ENCODE measurements at regions not wholly inside any gene's neighbourhood (a gene's known extent, or its start where the extent isn't known, plus 50 kb on each side); places are given as distances from the start of the nearest gene placed in this dataset.
A peak's percentile ranks its signal among the peaks of the same experiment; 100 is the strongest.

DNA sequence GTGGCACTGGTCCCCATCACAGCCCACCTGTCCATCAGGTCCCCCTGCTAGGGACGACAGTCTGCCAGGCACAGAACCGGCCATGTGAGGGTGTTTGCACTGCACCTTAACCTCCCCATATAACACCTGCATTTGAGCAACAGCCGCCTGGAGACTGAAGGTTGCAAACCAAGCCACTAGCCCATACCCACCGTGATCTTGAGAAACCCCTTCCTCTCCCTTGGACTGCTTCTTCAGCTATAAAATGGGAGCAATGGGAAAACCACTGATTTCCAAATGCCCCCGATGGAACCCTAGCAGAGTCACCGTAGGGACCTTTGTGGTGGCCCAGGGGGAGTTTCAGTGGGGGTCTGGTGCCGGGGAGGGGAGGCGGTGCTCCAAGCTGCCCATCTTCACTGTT lies 120.1 kb downstream of the NPTX2 start:
- WGBS, 2 donors = 76 to 86% methylated on average over 8 of the region's 8 CpGs

DNA sequence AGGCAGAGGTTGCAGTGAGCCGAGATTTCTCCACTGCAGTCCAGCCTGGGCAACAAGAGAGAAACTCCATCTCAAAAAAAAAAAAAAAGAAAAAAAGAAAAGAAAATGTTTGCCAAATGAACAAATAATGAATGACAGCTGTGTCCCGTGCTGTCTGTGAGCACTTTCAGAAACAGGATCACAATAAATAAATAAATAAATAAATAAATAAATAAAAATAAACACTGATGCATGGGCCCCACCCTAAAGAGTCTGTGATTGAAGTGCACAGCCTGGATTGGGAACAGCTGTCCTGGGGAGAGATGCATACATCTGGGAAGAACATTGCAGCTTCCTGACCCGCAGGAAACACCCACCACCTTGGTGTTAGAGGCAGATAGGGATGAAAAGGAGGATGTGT lies 123.6 kb downstream of the NPTX2 start:
- DNase-seq = no peak
- no peaks in the 10 kb centered on the region for H3K27me3 ChIP-seq

More for the DNA sequence above, 120.1 kb downstream of the NPTX2 start:
- H3K36me3 ChIP-seq = no peaks in the 10 kb centered on the region
- no peak overlapping the region for H3K27ac ChIP-seq
- no peak for ATAC-seq (ENCODE audit: low FRiP score in 2 of 2)
- TF ChIP-seq, protein P1, sequence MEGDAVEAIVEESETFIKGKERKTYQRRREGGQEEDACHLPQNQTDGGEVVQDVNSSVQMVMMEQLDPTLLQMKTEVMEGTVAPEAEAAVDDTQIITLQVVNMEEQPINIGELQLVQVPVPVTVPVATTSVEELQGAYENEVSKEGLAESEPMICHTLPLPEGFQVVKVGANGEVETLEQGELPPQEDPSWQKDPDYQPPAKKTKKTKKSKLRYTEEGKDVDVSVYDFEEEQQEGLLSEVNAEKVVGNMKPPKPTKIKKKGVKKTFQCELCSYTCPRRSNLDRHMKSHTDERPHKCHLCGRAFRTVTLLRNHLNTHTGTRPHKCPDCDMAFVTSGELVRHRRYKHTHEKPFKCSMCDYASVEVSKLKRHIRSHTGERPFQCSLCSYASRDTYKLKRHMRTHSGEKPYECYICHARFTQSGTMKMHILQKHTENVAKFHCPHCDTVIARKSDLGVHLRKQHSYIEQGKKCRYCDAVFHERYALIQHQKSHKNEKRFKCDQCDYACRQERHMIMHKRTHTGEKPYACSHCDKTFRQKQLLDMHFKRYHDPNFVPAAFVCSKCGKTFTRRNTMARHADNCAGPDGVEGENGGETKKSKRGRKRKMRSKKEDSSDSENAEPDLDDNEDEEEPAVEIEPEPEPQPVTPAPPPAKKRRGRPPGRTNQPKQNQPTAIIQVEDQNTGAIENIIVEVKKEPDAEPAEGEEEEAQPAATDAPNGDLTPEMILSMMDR (IDR thresholded peaks at IDR 0.05) = no peak
- TF ChIP-seq POLR2A (IDR thresholded peaks at IDR 0.05) (no peak), EP300 (IDR thresholded peaks at IDR 0.05) (no peak), POLR2AphosphoS5 (IDR thresholded peaks at IDR 0.05) (no peak)
- no peaks in the 10 kb centered on the region for H3K4me1 ChIP-seq
- no peak overlapping the region for H3K4me3 ChIP-seq
- no peak for DNase-seq
- H3K9me3 ChIP-seq = peaks cover 0 to 5% (median 0%) of the 10 kb centered on the region in 4 donors
- H3K27me3 ChIP-seq = no peaks in the 10 kb centered on the region

DNA sequence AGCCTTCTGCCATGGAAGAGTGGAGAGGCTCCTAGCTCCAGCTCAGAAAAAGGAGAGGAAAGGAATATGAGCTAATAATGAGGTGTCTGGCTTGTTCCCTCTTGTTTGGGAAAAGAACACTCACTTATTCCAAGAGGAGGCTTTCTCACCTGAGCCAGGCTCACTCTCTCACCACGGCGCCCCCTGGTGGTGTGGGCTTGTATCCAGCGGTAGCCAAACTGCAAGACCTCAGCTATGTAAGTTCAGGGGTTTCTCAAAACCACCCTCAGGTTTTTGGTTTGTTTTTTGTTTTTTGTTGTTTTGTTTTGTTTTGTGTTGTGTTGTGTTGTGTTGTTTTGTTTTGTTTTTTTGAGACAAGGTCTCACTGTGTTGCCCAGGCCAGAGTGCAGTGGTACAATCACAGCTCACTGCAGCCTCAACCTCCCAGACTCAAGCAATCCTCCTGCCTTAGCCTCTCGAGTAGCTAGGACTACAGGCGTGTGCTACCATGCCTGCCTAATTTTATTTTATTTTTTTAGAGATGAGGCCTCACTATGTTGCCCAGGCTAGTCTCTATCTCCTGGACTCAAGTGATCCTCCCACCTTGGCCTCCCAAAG lies 124.0 kb downstream of the TMEM130 start:
- Histone ChIP-seq H3K27me3 (no peaks in the 10 kb centered on the region), H3K36me3 (no peaks in the 10 kb centered on the region), H3K4me1 (no peaks in the 10 kb centered on the region), H3K9me3 (no peaks in the 10 kb centered on the region), H3K27ac (no peak overlapping the region), H3K4me3 (no peak overlapping the region)
- ATAC-seq (ENCODE audit: low FRiP score in 2 of 2) (no peak), DNase-seq (peak in 1 of 2 donors; percentile 62)
- WGBS, 2 donors = 29 to 32% methylated on average over 5 of the region's 5 CpGs
- TF ChIP-seq, protein P1 (IDR thresholded peaks at IDR 0.05) = peak; percentile 16 to 69 (median 58)
- TF ChIP-seq EP300 (IDR thresholded peaks at IDR 0.05) = no peak

More for the DNA sequence above, 123.6 kb downstream of the NPTX2 start:
- no peaks in the 10 kb centered on the region for H3K36me3 ChIP-seq
- no peaks in the 10 kb centered on the region for H3K9me3 ChIP-seq
- H3K4me3 ChIP-seq = no peak overlapping the region
- H3K4me1 ChIP-seq = no peaks in the 10 kb centered on the region
- TF ChIP-seq POLR2A (IDR thresholded peaks at IDR 0.05) (no peak), EP300 (IDR thresholded peaks at IDR 0.05) (no peak), POLR2AphosphoS5 (IDR thresholded peaks at IDR 0.05) (no peak)
- TF ChIP-seq, protein P1 (IDR thresholded peaks at IDR 0.05) = no peak
- ATAC-seq (ENCODE audit: low FRiP score in 2 of 2) = no peak
- WGBS, 2 donors = 76 to 77% methylated on average over 3 of the region's 3 CpGs
- H3K27ac ChIP-seq = no peak overlapping the region

DNA sequence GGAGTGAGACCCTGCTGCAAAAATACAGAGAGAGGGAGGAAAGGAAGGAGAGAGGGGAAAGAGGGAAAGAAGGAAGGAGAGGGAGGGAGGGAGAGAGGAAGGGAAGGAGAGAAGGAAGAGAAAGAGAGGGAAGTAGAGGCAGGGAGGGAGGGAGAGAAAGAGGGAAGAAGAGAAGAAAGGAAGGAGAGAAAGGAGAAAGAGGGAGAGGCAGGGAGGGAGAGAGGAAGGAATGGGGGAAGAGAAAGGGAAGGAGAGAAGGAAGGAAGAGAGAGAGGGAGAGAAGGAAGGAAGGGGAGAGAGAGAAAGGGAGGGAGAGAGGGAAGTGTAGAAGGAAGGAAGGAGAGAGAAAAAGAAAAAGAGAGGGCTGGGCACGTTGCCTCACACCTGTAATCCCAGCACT lies 121.7 kb downstream of the TMEM130 start:
- WGBS, 2 donors = 13 to 20% methylated on average over 1 of the region's 1 CpG
- Histone ChIP-seq H3K36me3 (no peaks in the 10 kb centered on the region), H3K27ac (no peak overlapping the region), H3K4me3 (no peak overlapping the region), H3K27me3 (no peaks in the 10 kb centered on the region), H3K4me1 (no peaks in the 10 kb centered on the region), H3K9me3 (no peaks in the 10 kb centered on the region)
- ATAC-seq (ENCODE audit: low FRiP score in 2 of 2) (no peak), DNase-seq (no peak)
- TF ChIP-seq EP300 (IDR thresholded peaks at IDR 0.05) (no peak), POLR2AphosphoS5 (IDR thresholded peaks at IDR 0.05) (no peak), POLR2A (IDR thresholded peaks at IDR 0.05) (no peak)
- TF ChIP-seq, protein P1 (IDR thresholded peaks at IDR 0.05) = no peak

DNA sequence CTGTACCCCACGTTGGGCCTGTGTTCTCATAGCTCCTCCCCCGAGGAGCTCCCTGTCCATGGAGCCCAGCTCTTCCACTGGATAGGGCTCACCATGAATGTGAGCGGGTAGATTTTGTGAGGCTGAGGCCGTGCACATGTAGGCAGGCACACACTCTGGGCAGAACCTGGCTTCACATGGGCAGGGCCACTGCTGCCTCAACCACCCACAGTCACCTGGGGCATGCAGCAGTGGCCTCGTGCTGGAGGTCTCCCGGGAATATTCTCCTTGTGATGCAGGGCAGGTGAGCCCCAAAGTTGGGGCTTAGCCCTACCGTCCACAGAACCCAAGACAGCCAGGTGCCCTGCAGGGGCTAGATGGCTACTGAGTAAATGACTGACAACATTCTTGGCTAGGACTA lies 116.6 kb downstream of the TMEM130 start:
- no peak for DNase-seq
- no peak overlapping the region for H3K27ac ChIP-seq
- WGBS, 2 donors = 93% methylated on average over 5 to 7 of the region's 7 CpGs
- H3K9me3 ChIP-seq = no peaks in the 10 kb centered on the region
- H3K4me3 ChIP-seq = no peak overlapping the region
- no peaks in the 10 kb centered on the region for H3K4me1 ChIP-seq
- H3K36me3 ChIP-seq = no peaks in the 10 kb centered on the region
- ATAC-seq (ENCODE audit: low FRiP score in 2 of 2) = peak; percentile 7 to 47
- H3K27me3 ChIP-seq = no peaks in the 10 kb centered on the region
- TF ChIP-seq POLR2A (IDR thresholded peaks at IDR 0.05) (no peak), POLR2AphosphoS5 (IDR thresholded peaks at IDR 0.05) (no peak), EP300 (IDR thresholded peaks at IDR 0.05) (no peak)
- TF ChIP-seq, protein P1 (IDR thresholded peaks at IDR 0.05) = no peak
